Panc1 (cell line): ENCODE measurements at regions not wholly inside any gene's neighbourhood (a gene's known extent, or its start where the extent isn't known, plus 50 kb on each side); places are given as distances from the start of the nearest gene placed in this dataset.
"Not testable (repeated sequence)": the region's sequence is repeated elsewhere in the genome, so short reads cannot be mapped to it uniquely, and the experiment has no call there.

Source experiments
- ATAC-seq: fragments of 200-7000 bp; cut with Tn5 transposase; 2 replicates; pipeline ENCODE4 v1.9.1; 2020; ENCODE audit warnings: mild to moderate bottlenecking, moderate library complexity
- BruUV-seq: library from RNA; stranded (reverse); fragments of 400-500 nt; replicated peaks from 2 replicates; lab custom pipeline; 2021; lab: Mats Ljungman, UMichigan
- CTCF ChIA-PET: fragments of 300-600 bp; sonication (Branson Sonifier 250); formaldehyde crosslinking; loops from one replicate; lab custom pipeline; 2022; ENCODE audit warnings: antibody characterized with exemption; lab: Charles Lee
- POLR2A ChIA-PET: fragments of 300-600 bp; sonication (Branson Sonifier 250); formaldehyde crosslinking; loops from one replicate; lab custom pipeline; 2022; ENCODE audit warnings: antibody characterized with exemption; lab: Charles Lee
- DNase-seq: peaks from one replicate; pipeline ENCODE4 v3.0.0-alpha.2; 2010; ENCODE audit warnings: low read depth, low spot score
- H3K27ac ChIP-seq: 2 replicates; pipeline ENCODE4 v1.5.1; 2011; ENCODE audit warnings: mild to moderate bottlenecking, low read length, inconsistent platforms
- H3K27me3 ChIP-seq: fragments of 200-500 bp; sonication (Bioruptor generic); 2 replicates; pipeline ENCODE4 v1.6.0; 2014; ENCODE audit warnings: low read length, inconsistent platforms; ENCODE audit not compliant: control insufficient read depth, insufficient read depth
- H3K36me3 ChIP-seq: fragments of 200-500 bp; sonication (Bioruptor generic); 2 replicates; pipeline ENCODE4 v1.5.1; 2014; ENCODE audit warnings: inconsistent platforms, mild to moderate bottlenecking, low read length, moderate library complexity; ENCODE audit not compliant: control insufficient read depth, insufficient read depth
- H3K4me1 ChIP-seq: 2 replicates; pipeline ENCODE4 v1.5.1; 2011; ENCODE audit warnings: inconsistent platforms, mild to moderate bottlenecking, low read length, moderate library complexity; ENCODE audit not compliant: control insufficient read depth, insufficient read depth
- H3K4me3 ChIP-seq, 2 experiments: 2 replicates each; pipeline ENCODE4 v1.5.1; 2011 to 2012; ENCODE audit warnings: low read depth in 2 of 2, low read length in 2 of 2, mild to moderate bottlenecking in 2 of 2, inconsistent platforms in 1 of 2, moderate library complexity in 1 of 2
- H3K9me3 ChIP-seq: fragments of 200-500 bp; sonication (Bioruptor generic); 2 replicates; pipeline ENCODE4 v1.5.1; 2014; ENCODE audit warnings: low read depth, mild to moderate bottlenecking, inconsistent platforms, low read length, moderate library complexity; ENCODE audit not compliant: control insufficient read depth, insufficient read depth
- CTCF ChIP-seq: fragments of 450-650 bp; IDR thresholded peaks from 2 replicates; pipeline ENCODE4 v1.5.1; 2017; ENCODE audit warnings: mild to moderate bottlenecking
- POLR2AphosphoS5 ChIP-seq: IDR thresholded peaks from 2 replicates; pipeline ENCODE4 v1.6.1; 2012; ENCODE audit warnings: mild to moderate bottlenecking, low read depth, low read length, moderate library complexity
- REST ChIP-seq, 2 experiments: IDR thresholded peaks; 2 replicates each; pipeline ENCODE4 v1.6.1; 2011 to 2012; ENCODE audit warnings: low read depth in 2 of 2, control low read depth in 1 of 2, low read length in 1 of 2, mild to moderate bottlenecking in 1 of 2, moderate library complexity in 1 of 2; ENCODE audit not compliant: insufficient read depth in 1 of 2
- SIN3A ChIP-seq: IDR thresholded peaks from 2 replicates; pipeline ENCODE4 v1.6.1; 2012; ENCODE audit warnings: low read depth, mild to moderate bottlenecking, low read length, moderate library complexity, borderline replicate concordance; ENCODE audit not compliant: insufficient read depth
- TCF7L2 ChIP-seq: IDR thresholded peaks from 2 replicates; pipeline ENCODE4 v1.6.1; 2011; ENCODE audit warnings: mild to moderate bottlenecking, low read depth, low read length, inconsistent platforms
- in situ Hi-C: cut with HindIII; loops from 2 replicates; pipeline ENCODE4 v1.10.0; 2016; ENCODE audit warnings: low sequenced_read_pairs, low pct_unique_long_range_greater_than_20kb
- intact Hi-C: fragments of 100-400 bp; cut with micrococcal nuclease; formaldehyde crosslinking; loops from one replicate; pipeline ENCODE4 v1.10.0; 2022; ENCODE audit not compliant: unreplicated experiment

DNA sequence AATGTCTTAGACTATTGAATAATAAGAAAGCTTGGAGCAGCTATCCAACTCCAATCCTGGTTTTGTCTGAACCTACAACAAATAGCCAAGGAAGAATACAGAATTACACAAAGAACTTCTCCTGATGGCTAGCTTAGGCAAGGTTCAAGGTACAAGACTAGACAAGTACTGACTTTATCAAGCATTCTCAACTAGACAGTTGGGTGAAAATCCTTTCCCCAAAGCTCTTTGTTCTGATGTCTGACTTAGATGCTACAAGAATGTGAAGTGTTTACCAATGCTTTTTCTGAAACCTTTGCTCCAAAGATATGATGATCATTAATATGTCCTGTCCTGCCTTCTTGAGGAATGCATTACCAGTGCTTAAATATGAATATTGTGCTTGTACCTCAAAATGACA, 113.8 kb downstream of the ANXA2 start:
- POLR2A ChIA-PET, result no interaction called here
- H3K27me3 ChIP-seq, result peaks cover 8% of the 10 kb centered on the region
- BruUV-seq, result no TSS peak
- intact Hi-C loops (no loop called here), in situ Hi-C loops (no loop called here)
- TF ChIP-seq POLR2AphosphoS5 (no peak), CTCF (no peak), REST (IDR thresholded peaks at IDR 0.05; ENCODE audit: insufficient read depth in 1 of 2, low read depth in 2 of 2, low read length in 1 of 2) (no peak), SIN3A (no peak), TCF7L2 (no peak)
- DNase-seq (no peak), ATAC-seq (no peak)
- CTCF ChIA-PET, result no interaction called here
- no peaks in the 10 kb centered on the region for H3K4me1 ChIP-seq
- no peaks in the 10 kb centered on the region for H3K36me3 ChIP-seq
- H3K4me3 ChIP-seq, result no peak overlapping the region
- H3K9me3 ChIP-seq, result no peaks in the 10 kb centered on the region
- H3K27ac ChIP-seq, result no peak overlapping the region

DNA sequence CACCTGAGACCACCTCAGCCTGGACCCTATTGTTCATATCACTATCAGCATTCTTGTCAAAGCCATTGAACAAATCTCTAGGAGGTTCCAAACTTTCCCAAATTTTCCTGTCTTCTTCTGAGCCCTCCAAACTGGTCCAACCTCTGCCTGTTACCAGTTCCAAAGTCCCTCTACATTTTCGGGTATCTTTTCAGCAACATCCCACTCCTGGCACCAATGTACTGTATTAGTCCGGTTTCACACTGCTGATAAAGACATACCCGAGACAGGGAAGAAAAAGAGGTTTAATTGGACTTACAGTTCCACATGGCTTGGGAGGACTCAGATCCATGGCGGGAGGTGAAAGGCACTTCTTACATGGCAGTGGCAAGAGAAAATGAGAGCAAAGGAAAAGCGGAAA, 101.9 kb downstream of the ANXA2 start:
- BruUV-seq, H3K27ac ChIP-seq, H3K36me3 ChIP-seq, intact Hi-C loops, H3K27me3 ChIP-seq, in situ Hi-C loops, DNase-seq, H3K4me1 ChIP-seq, ATAC-seq, H3K9me3 ChIP-seq, H3K4me3 ChIP-seq, CTCF ChIA-PET: not testable (repeated sequence)
- POLR2A ChIA-PET, result interaction anchor here (0.7 kb wide), 1 partner anchor 147 kb away, joined by 3 read pairs; no protein-coding TSS in a partner anchor

- no peaks in the 10 kb centered on the region for H3K4me1 ChIP-seq
- DNase-seq (no peak), ATAC-seq (no peak)
- BruUV-seq, result no TSS peak
- no peaks in the 10 kb centered on the region for H3K9me3 ChIP-seq
- ChIA-PET POLR2A (no interaction called here), CTCF (no interaction called here)
- TF ChIP-seq CTCF (no peak), REST (IDR thresholded peaks at IDR 0.05; ENCODE audit: insufficient read depth in 1 of 2, low read depth in 2 of 2, low read length in 1 of 2) (no peak), SIN3A (no peak), POLR2AphosphoS5 (no peak), TCF7L2 (no peak)
- no peak overlapping the region for H3K27ac ChIP-seq
- intact Hi-C loops, result no loop called here
- H3K4me3 ChIP-seq, result no peak overlapping the region
- in situ Hi-C loops, result no loop called here
- H3K27me3 ChIP-seq, result no peaks in the 10 kb centered on the region
- H3K36me3 ChIP-seq, result no peaks in the 10 kb centered on the region
Observed at GRCh38 chr15:60297047-60297446, 100.7 kb downstream of the ANXA2 start.
